Activated gamma-delta T cell treated with anti-CD3 and anti-CD28 coated beads, Interleukin-2, amount 50 U/mL, for 16 hours (primary cell): ENCODE measurements at regions not wholly inside any gene's neighbourhood (a gene's known extent, or its start where the extent isn't known, plus 50 kb on each side); places are given as distances from the start of the nearest gene placed in this dataset.
"Not testable (repeated sequence)": the region's sequence is repeated elsewhere in the genome, so short reads cannot be mapped to it uniquely, and the experiment has no call there.

ENCODE experiments used
- DNase-seq: peaks from one replicate; pipeline ENCODE4 v3.0.0-alpha.2; 2020; ENCODE audit warnings: low read depth

DNA sequence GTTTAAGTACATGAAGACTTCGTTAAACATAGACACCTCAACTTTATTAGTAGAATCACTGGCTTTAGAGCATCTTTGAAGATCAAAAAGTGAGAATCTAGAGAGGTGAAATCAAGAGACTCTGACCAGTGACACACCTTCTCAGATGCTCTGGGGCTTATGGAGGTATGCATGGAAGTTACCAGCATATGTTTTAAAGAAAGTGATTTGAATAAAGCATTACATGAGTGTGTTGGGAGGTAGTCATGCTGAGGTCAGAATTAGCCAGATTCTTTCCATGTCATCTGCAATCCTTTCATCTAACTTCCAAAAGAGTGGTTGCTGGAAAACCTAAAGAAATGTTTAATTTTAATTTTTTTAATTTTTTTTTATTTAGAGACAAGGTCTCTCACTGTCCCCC is 658.0 kb upstream of the GOLIM4 start:
- no peak for DNase-seq

DNA sequence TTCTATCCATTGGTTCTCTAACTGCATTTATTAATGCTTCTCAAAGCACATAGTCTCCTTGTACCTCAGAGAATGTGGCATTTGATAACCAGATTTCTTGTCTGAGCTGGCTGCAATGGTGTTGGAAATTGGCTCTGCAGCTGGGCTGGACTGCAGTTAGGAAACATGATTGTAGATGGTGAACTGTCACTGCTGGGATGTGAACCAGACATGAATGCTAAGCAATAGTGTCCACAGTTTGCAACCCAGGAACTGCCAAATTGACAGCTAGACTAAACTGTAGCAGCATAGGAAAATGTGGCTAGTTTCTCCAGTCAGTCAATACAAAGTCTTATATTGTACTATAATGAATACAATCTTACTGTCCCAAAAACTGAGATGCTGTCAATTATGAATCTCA is 656.6 kb upstream of the GOLIM4 start:
- DNase-seq, result no peak

GRCh38 chr3:168747697-168748096 is 652.0 kb upstream of the GOLIM4 start:
- no peak for DNase-seq

GRCh38 chr3:168738527-168739325 is 643.0 kb upstream of the GOLIM4 start:
- no peak for DNase-seq

DNA sequence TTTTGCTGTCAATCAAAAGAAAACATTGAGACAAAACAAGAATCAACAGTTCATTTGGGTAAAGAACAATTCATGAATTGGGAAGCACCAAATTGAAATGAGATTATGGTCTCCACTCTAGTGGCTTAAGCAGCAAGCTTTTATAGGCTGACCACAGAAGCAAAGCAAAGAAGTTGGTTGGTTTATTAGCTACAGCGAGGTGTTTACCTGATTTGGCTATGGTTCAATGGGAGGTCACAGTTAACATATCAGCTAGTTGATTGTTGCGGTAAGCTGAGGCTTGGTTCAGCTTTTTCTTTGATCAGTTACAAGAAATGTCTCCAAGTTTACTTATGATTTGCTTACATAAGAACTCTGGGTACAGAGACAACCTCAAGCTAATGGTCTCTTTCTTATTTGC is 640.5 kb upstream of the GOLIM4 start:
- DNase-seq, result no peak

DNA sequence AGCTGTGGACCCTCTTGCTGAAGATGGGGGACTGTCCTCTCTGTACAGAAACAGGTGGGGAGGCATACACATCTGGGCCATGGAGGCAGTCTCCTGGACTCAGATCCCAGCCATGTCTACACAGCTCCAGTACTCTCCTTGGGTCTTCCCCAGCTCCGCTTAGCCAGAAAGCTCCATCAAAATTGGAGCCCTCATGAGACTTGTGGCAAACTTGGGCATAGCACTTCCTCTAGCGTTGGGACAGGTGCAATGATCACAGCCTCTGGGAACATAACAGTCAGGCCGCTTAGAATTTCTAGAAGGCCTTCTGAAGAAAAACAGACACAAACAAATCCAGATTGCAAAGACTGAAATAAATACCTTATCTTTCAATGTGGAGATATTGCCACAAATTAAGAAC is 634.3 kb upstream of the GOLIM4 start:
- DNase-seq, result no peak

DNA sequence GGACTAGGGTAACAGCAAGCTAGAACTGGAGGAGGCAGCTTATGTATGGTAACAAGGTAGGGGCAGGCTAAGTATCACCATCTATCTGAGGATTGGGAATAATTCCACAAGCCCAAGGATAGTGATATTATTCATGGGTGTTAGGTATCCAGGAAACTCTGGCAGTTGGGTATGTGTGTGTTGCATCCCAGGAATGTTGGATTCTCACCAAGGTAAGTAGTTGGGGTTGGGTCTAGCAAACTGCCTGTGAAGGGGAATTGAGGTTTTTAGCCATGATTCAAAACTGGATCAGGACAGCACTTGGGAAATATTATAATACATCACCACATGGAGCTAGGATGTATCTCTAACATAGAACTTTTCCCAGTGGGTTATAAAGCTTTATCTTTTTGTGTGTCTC is 626.4 kb upstream of the GOLIM4 start:
- DNase-seq, result no peak

DNA sequence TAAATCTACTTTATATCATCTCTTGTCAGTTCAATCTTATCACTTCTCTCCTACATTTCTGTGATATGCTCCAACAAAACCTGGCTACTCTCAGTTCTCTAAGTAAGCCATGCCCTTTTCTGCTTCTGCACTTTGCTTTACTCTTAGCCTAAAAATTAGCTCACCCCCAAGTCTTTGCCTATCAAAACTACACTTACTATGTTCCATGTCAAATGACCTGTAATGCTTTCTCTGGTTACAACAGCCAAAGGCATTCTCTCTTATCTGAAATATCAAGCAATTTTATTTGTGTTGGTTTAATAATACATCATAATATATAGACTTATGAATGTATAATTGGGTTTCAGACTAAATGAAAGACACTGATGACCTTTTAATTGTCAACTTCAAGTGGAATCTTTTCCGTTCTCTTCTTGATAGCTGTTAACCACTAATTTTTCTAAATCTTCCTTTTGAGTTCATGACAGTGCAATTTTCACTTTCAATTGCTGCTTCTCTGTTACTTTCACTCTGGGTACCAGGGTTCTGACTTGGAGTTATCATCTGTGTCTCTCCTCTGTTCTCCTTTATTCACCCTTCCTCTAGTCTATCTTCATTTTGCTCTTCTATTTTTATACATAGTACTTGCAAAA is 619.0 kb upstream of the GOLIM4 start:
- no peak for DNase-seq

GRCh38 chr3:168709073-168709472 is 613.3 kb upstream of the GOLIM4 start:
- DNase-seq, result no peak

GRCh38 chr3:168707900-168708299 is 612.2 kb upstream of the GOLIM4 start:
- no peak for DNase-seq

GRCh38 chr3:168705412-168705811 is 609.7 kb upstream of the GOLIM4 start:
- no peak for DNase-seq

DNA sequence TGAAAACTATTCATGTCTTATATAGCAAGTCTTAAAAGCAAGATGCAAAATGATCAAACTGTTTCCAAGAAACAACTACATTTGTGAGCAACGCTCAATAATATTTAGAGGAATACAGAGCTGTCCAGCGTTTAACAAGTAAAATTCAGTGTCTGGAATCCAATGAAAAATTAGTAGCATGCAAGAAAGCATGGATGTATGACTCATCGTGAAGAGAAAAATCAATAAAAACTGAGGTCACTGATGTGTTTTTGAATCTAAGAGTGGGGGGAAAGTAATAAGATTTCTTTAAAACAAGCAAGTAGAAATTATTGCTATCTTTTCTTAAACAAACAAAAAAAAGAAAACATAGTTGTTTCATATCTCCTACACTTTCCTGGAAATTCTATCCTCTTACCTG is 600.3 kb upstream of the GOLIM4 start:
- no peak for DNase-seq

DNA sequence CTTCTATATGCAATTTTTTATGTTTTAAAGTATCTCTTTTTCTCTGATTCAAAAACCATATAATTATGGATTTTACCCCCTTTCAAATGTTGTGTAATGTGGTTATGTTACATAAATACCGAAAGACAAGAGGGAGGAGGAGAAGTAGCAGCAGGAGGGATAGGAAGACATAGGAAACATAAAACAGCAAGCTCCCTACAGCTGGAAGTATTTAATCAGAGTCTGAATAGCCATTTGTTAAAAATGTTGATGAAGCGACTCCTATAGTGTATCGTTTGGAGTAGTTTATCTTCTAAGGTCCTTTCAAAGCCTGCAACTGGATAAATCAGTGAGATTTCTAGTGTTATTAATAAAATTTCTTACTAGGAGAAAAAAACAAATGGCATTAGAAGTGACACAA is 598.1 kb upstream of the GOLIM4 start:
- no peak for DNase-seq

DNA sequence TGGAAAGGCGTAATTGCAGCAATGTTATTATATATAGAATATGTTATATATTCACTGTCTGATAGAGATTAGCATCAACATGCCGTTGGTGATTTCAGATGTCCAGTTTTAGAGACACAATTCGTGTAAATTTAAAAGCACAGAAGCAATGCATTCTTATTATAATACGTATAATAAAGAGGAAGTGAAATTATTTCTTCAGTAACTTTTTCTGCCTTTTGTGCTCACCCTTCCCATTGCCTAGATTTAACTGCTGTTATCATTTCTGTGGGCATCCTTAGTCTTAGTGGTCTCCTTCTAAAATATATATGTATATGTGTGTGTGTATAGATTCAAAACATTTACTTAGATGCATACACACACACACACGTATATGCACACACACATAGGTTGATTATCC is 592.5 kb upstream of the GOLIM4 start:
- DNase-seq, result no peak

DNA sequence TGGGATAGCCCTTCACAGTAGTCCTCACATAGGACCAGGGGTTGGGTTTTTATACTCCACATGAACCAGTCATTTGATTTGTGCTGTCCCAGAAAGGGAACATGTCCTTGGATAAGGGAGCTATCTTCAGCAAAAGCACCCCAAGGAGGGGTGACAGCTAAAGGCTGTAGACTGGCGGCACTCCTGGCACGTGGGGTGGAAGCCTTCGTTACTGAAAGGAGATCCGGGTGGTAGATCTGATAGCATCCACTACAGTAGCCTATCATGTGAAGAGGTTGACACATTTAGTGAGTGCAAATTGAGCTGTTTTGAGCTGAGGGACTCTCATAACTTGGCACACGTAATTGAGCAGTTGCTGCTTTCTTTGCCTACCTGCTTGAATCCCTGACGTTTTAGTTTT is 588.8 kb upstream of the GOLIM4 start:
- no peak for DNase-seq

DNA sequence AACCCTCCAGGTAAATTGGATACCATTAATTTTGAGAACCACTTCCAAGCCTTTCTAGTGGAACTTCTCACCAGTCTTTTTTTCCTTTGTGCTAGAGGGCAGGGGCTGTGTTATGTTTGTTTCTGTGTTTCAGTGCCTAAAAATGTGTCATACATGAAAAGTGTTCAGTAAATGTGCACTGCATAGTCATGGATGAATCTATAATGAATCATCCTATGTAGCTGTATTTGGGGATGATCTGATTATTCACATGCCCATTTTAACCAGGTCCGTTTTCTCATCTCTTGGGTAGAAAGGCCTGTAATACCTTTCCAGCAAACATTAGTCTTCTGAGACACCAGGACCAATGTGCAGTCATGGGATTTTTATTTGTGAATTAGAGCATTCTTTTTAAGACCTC is 583.0 kb upstream of the GOLIM4 start:
- no peak for DNase-seq

- no peak for DNase-seq
Observed at GRCh38 chr3:168671091-168671490, 575.4 kb upstream of the GOLIM4 start.

- DNase-seq, result not testable (repeated sequence)
Observed at GRCh38 chr3:168660879-168661657, 565.3 kb upstream of the GOLIM4 start.

DNA sequence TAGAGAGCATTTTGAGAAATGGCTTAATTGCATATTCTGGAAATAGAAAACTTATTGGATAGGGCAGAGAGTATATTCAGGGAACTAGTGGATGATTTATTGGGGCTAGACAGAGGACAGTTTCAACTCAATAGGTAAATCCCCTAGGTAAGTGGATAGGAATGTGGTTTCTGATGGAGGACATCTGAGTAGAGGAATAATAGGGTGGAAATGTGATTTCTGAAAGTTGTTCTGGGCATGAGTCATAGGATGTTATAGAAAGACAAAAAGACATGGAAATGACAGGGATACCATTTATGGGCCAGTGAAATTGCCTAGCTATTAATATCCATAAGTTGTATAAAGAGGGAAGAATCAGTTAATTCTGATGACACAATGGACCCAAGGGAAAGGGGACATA is 563.3 kb upstream of the GOLIM4 start:
- no peak for DNase-seq

GRCh38 chr3:168655611-168656010 is 559.9 kb upstream of the GOLIM4 start:
- DNase-seq, result no peak

DNA sequence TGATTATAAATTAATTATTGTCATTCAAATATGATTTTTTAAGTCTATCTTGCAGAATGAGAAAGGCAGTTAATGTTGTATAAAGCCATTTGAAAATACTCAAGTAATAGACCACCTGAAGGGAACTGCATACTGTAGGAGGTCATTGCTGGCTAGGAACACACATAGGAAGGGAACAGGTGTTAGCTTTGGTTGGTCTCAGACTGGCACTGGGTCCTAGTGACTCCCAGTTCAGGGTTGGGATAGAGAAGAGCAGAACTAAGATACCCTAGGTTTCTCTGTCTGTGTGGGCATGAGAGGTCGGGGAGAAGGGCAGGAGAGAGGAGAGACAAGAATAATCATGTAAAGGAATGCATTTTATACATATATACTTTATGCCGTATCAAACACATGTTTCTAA is 559.0 kb upstream of the GOLIM4 start:
- DNase-seq, result no peak

DNA sequence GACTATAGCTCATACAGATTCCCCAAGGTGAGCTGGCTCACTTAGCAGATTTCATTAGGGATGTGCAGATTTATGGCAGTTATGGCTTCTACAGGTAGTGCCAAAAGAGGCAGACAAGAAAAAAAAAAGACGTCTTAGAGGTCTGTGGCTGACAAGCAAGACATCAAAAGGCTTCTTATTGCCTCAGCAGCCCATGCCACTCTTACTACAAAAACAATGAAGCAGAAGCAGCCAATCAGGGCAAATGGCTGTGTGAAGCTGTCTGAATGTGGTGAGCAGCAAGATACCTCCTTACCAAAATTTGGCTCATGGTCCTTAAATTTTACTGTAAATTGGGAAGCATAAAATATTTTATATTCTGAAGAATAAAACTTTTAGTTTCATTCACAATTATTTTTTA is 557.5 kb upstream of the GOLIM4 start:
- no peak for DNase-seq

GRCh38 chr3:168648321-168648720 is 552.6 kb upstream of the GOLIM4 start:
- no peak for DNase-seq
